Fibroblast of the aortic adventitia (primary cell): ENCODE measurements at regions not wholly inside any gene's neighbourhood (a gene's known extent, or its start where the extent isn't known, plus 50 kb on each side); places are given as distances from the start of the nearest gene placed in this dataset.

Experiments
- DNase-seq: peaks from one replicate; pipeline ENCODE4 v3.0.0-alpha.2; 2010; ENCODE audit warnings: low read depth
- H3K4me3 ChIP-seq: 2 replicates; pipeline ENCODE4 v1.5.1; 2011; ENCODE audit warnings: low read depth, mild to moderate bottlenecking, control low read depth, low read length, moderate library complexity
- TF ChIP-seq, protein P1 (sequence below): IDR thresholded peaks from 2 replicates; pipeline ENCODE4 v1.5.1; 2011; ENCODE audit warnings: mild to moderate bottlenecking, low read length, control low read depth, inconsistent platforms; ENCODE audit not compliant: insufficient read depth

DNA sequence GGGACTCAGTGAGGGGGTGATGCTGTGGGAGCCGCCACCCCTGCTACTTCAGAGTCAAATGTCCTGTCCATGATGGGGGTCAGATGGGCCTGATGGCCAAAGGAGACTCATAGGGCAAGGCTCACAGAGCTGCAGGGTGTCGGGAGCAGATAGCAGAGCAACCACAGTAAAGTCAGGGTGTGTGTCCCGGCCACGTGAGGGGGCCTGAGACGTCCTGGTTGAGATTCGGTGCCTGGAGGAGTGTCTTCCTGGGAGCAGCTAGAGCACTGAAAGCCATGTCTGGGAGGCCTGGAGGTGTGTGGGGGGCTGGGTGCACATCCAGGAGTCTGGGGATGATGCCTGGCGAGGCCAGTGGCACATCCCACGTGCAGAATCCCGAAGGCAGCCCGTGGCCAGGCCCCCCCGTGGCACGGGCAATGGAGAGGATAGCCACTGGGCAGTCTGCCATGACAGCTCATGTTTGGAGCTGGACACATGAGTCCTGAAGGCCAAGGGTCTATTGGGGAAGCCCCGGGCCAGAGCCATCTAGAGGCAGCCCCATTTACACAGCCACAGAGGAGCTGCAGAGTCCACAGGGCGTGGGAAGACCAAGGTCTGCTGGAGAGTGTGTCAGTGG, 308.0 kb upstream of the SFSWAP start:
- no peak overlapping the region for H3K4me3 ChIP-seq
- TF ChIP-seq, protein P1, sequence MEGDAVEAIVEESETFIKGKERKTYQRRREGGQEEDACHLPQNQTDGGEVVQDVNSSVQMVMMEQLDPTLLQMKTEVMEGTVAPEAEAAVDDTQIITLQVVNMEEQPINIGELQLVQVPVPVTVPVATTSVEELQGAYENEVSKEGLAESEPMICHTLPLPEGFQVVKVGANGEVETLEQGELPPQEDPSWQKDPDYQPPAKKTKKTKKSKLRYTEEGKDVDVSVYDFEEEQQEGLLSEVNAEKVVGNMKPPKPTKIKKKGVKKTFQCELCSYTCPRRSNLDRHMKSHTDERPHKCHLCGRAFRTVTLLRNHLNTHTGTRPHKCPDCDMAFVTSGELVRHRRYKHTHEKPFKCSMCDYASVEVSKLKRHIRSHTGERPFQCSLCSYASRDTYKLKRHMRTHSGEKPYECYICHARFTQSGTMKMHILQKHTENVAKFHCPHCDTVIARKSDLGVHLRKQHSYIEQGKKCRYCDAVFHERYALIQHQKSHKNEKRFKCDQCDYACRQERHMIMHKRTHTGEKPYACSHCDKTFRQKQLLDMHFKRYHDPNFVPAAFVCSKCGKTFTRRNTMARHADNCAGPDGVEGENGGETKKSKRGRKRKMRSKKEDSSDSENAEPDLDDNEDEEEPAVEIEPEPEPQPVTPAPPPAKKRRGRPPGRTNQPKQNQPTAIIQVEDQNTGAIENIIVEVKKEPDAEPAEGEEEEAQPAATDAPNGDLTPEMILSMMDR, result no peak
- DNase-seq, result no peak

GRCh38 chr12:131403676-131404075, 307.2 kb upstream of the SFSWAP start:
- TF ChIP-seq, protein P1, result no peak
- no peak for DNase-seq
- H3K4me3 ChIP-seq, result no peak overlapping the region

DNA sequence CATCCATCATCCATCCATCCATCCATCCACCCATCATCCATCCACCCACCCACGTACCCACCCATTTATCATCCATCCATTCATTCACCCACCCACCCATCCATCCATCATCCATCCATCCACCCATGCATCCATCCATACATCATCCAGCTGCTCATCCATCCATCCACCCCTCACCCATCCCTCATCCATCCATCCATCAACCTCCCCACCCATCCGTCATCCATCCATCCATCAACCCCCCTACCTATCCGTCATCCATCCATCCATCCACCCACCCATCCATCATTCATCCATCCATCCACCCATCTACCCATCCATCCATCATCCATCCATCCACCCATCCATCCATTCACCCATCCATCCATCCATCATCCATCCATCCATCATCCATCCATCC, 306.2 kb upstream of the SFSWAP start:
- no peak for DNase-seq
- TF ChIP-seq, protein P1, result no peak
- no peak overlapping the region for H3K4me3 ChIP-seq

GRCh38 chr12:131407221-131408035, 303.5 kb upstream of the SFSWAP start:
- TF ChIP-seq, protein P1, result no peak
- DNase-seq, result no peak
- H3K4me3 ChIP-seq, result no peak overlapping the region

GRCh38 chr12:131408036-131408365, 302.9 kb upstream of the SFSWAP start:
- no peak for DNase-seq
- TF ChIP-seq, protein P1, result no peak

GRCh38 chr12:131408484-131408883, 302.4 kb upstream of the SFSWAP start:
- no peak overlapping the region for H3K4me3 ChIP-seq
- TF ChIP-seq, protein P1, result no peak
- no peak for DNase-seq

More at GRCh38 chr12:131408036-131408365, 302.9 kb upstream of the SFSWAP start:
- no peak overlapping the region for H3K4me3 ChIP-seq
